ENCODE measurements at regions not wholly inside any gene's neighbourhood (a gene's known extent, or its start where the extent isn't known, plus 50 kb on each side); places are given as distances from the start of the nearest gene placed in this dataset.

GRCh38 chr1:164363980-164364379 lies 195.0 kb upstream of the PBX1 start:
- DNase-seq: no peak
- in situ Hi-C loops (cut with HindIII; ENCODE audit: low pct_ligation_motif_present, low sequenced_read_pairs): no loop called here
- TF ChIP-seq, protein P1, sequence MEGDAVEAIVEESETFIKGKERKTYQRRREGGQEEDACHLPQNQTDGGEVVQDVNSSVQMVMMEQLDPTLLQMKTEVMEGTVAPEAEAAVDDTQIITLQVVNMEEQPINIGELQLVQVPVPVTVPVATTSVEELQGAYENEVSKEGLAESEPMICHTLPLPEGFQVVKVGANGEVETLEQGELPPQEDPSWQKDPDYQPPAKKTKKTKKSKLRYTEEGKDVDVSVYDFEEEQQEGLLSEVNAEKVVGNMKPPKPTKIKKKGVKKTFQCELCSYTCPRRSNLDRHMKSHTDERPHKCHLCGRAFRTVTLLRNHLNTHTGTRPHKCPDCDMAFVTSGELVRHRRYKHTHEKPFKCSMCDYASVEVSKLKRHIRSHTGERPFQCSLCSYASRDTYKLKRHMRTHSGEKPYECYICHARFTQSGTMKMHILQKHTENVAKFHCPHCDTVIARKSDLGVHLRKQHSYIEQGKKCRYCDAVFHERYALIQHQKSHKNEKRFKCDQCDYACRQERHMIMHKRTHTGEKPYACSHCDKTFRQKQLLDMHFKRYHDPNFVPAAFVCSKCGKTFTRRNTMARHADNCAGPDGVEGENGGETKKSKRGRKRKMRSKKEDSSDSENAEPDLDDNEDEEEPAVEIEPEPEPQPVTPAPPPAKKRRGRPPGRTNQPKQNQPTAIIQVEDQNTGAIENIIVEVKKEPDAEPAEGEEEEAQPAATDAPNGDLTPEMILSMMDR (IDR thresholded peaks at IDR 0.05; ENCODE audit: low read depth, low read length, missing control alignments): no peak
- Histone ChIP-seq H3K27me3 (replicated peaks) (no peaks in the 10 kb centered on the region), H3K4me3 (ENCODE audit: low read depth, low read length) (no peak overlapping the region), H3K27ac (no peak overlapping the region), H3K36me3 (replicated peaks) (no peaks in the 10 kb centered on the region)

DNA sequence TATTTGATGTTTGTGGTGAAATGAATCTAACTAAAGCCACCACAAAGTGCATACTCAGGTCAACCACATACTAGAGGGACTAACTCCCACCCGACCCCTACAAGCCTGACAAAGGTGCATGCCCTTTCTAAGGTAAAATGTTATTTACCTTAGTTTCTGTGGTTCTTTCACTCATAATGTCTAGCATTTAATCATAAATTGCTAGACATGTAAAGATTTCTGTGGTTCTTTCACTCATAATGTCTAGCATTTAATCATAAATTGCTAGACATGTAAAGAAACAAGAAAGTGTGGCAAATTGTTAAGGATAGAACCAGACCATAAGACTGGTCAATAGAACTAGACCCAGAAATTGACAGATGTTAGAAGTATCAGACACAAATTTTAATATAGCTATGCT lies 193.0 kb upstream of the PBX1 start:
- Histone ChIP-seq H3K27ac (no peak overlapping the region), H3K27me3 (replicated peaks) (no peaks in the 10 kb centered on the region), H3K4me3 (ENCODE audit: low read depth, low read length) (no peak overlapping the region), H3K36me3 (replicated peaks) (no peaks in the 10 kb centered on the region)
- DNase-seq: no peak
- in situ Hi-C loops (cut with HindIII; ENCODE audit: low pct_ligation_motif_present, low sequenced_read_pairs): no loop called here
- TF ChIP-seq, protein P1 (IDR thresholded peaks at IDR 0.05; ENCODE audit: low read depth, low read length, missing control alignments): no peak

DNA sequence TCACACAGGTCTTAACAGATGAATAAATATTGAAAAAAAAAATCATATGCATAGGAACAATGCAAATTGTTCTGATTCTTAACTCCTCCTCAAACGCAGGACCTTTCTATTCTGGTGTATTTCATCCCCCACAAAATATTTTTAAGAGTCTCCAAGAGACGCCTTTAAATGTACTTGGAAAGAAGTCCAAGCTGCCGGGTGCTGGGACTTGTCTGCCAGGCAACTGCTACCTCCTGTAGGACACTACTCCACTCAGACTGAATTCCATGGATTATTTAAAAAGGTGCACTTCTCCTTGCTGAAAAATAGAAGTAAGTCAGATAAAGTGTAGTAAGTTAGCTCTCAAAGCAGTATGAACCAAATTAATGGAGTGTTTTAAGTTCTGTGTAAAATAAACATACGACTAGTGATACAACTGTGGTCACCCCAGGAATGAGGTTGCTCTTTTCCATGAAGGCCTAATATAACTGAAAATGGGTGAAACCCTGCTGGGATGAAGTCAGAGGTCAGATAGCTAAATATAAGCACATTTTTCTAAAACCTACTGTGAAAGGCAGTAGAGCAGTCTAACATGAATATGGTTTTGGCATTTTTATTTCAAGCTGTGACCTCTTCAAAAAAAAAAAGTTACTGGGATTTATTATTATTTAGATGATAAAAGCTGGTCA lies 189.2 kb upstream of the PBX1 start:
- Histone ChIP-seq H3K36me3 (replicated peaks) (no peaks in the 10 kb centered on the region), H3K27ac (no peak overlapping the region), H3K4me3 (ENCODE audit: low read depth, low read length) (no peak overlapping the region), H3K27me3 (replicated peaks) (no peaks in the 10 kb centered on the region)
- DNase-seq: peak; percentile 1
- TF ChIP-seq, protein P1 (IDR thresholded peaks at IDR 0.05; ENCODE audit: low read depth, low read length, missing control alignments): no peak
- in situ Hi-C loops (cut with HindIII; ENCODE audit: low pct_ligation_motif_present, low sequenced_read_pairs): no loop called here

- peak; percentile 9 for DNase-seq
- Histone ChIP-seq H3K36me3 (replicated peaks) (no peaks in the 10 kb centered on the region), H3K4me3 (ENCODE audit: low read depth, low read length) (no peak overlapping the region), H3K27me3 (replicated peaks) (no peaks in the 10 kb centered on the region), H3K27ac (no peak overlapping the region)
- TF ChIP-seq, protein P1 (IDR thresholded peaks at IDR 0.05; ENCODE audit: low read depth, low read length, missing control alignments): no peak
- in situ Hi-C loops (cut with HindIII; ENCODE audit: low pct_ligation_motif_present, low sequenced_read_pairs): no loop called here
These were observed 178.1 kb upstream of the PBX1 start for GRCh38 chr1:164380893-164381292.

DNA sequence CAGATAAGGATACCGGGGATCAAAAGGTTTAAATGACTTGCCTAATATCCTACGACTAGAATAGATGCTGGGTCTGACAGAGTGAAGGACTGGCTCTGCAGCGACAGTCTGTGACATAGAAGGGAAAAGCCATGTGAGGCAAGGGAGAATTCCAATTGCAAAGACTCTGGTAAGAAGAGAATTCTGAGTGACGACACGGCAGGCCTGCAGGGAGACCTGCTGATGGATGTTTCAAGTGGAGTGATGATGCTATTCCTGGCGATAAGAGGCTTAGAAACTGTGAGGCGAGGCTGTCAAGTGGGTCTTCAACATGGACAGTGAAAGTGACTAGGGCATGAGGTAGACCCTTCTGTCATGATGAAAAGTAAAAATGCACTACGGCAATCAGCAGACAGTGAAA lies 176.6 kb upstream of the PBX1 start:
- no peaks in the 10 kb centered on the region for H3K36me3 ChIP-seq (replicated peaks)
- no peak overlapping the region for H3K27ac ChIP-seq
- H3K27me3 ChIP-seq (replicated peaks): no peaks in the 10 kb centered on the region
- DNase-seq: no peak
- TF ChIP-seq, protein P1 (IDR thresholded peaks at IDR 0.05; ENCODE audit: low read depth, low read length, missing control alignments): no peak
- no peak overlapping the region for H3K4me3 ChIP-seq (ENCODE audit: low read depth, low read length)
- in situ Hi-C loops (cut with HindIII; ENCODE audit: low pct_ligation_motif_present, low sequenced_read_pairs): no loop called here

- in situ Hi-C loops (cut with HindIII; ENCODE audit: low pct_ligation_motif_present, low sequenced_read_pairs): no loop called here
These were observed 174.7 kb upstream of the PBX1 start for GRCh38 chr1:164384262-164384661.

More at GRCh38 chr1:164384262-164384661, 174.7 kb upstream of the PBX1 start:
- TF ChIP-seq, protein P1 (IDR thresholded peaks at IDR 0.05; ENCODE audit: low read depth, low read length, missing control alignments): no peak
- no peak for DNase-seq
- no peak overlapping the region for H3K27ac ChIP-seq
- no peaks in the 10 kb centered on the region for H3K27me3 ChIP-seq (replicated peaks)
- H3K4me3 ChIP-seq (ENCODE audit: low read depth, low read length): no peak overlapping the region
- no peaks in the 10 kb centered on the region for H3K36me3 ChIP-seq (replicated peaks)
